Lower leg skin (tissue), 3 donors: ENCODE measurements at regions not wholly inside any gene's neighbourhood (a gene's known extent, or its start where the extent isn't known, plus 50 kb on each side); places are given as distances from the start of the nearest gene placed in this dataset.

ENCODE experiments used
- POLR2A ChIP-seq, 2 donors: fragments of 450-650 bp; IDR thresholded peaks; one replicate each; pipeline ENCODE4 v1.6.1; 2016 to 2017; ENCODE audit warnings: antibody characterized with exemption in 2 of 2, mild to moderate bottlenecking in 1 of 2, moderate library complexity in 1 of 2
- TF ChIP-seq, protein P1 (sequence below), 3 donors: fragments of 450-650 bp; IDR thresholded peaks; one replicate each; pipeline ENCODE4 v1.5.1; 2016; ENCODE audit warnings: antibody characterized with exemption in 3 of 3, mild to moderate bottlenecking in 3 of 3, moderate library complexity in 2 of 3

DNA sequence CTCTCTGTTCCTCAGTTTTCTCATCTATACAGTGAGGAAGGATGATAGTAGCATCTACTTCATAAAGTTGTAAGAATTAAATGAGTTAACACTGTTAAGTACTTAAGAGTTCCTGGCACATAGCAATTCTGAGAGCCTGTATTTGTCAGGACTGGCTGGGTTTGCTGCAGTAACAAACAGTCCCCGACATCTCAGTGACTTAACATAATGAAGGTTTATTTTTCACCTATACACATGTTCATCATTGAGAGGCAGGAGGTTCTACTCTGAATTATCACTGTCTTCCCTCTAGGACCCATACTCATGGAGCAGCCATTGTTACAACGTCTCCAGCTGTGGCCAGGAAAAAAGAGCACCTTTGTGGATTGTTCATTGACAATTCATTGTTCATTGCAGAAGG is 190.6 kb upstream of the PROK2 start:
- TF ChIP-seq, protein P1, sequence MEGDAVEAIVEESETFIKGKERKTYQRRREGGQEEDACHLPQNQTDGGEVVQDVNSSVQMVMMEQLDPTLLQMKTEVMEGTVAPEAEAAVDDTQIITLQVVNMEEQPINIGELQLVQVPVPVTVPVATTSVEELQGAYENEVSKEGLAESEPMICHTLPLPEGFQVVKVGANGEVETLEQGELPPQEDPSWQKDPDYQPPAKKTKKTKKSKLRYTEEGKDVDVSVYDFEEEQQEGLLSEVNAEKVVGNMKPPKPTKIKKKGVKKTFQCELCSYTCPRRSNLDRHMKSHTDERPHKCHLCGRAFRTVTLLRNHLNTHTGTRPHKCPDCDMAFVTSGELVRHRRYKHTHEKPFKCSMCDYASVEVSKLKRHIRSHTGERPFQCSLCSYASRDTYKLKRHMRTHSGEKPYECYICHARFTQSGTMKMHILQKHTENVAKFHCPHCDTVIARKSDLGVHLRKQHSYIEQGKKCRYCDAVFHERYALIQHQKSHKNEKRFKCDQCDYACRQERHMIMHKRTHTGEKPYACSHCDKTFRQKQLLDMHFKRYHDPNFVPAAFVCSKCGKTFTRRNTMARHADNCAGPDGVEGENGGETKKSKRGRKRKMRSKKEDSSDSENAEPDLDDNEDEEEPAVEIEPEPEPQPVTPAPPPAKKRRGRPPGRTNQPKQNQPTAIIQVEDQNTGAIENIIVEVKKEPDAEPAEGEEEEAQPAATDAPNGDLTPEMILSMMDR (IDR thresholded peaks at IDR 0.05), result no peak
- TF ChIP-seq POLR2A (IDR thresholded peaks at IDR 0.05), result no peak
